ENCODE measurements at regions not wholly inside any gene's neighbourhood (a gene's known extent, or its start where the extent isn't known, plus 50 kb on each side); places are given as distances from the start of the nearest gene placed in this dataset.

DNA sequence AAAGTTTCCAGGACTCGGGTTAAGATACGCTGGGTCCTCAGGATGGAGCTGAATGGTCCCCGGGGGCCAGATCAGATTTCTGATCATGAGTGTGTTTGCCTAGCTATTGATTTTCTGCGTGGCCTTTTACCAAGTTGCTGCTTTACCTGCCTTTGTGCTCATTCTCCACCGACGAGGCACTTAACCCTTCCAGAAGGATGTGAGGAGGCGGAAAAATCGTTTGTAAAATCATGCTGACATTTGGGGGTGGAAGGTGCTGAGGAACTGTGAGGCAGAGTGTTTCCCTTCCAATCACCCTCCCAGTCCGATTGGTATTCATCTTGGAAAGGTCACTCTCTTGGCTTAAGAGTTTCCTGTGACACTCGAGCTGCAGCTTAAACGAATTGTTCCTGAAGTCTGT lies 337.1 kb upstream of the KAZN start:
- TF ChIP-seq, protein P1, sequence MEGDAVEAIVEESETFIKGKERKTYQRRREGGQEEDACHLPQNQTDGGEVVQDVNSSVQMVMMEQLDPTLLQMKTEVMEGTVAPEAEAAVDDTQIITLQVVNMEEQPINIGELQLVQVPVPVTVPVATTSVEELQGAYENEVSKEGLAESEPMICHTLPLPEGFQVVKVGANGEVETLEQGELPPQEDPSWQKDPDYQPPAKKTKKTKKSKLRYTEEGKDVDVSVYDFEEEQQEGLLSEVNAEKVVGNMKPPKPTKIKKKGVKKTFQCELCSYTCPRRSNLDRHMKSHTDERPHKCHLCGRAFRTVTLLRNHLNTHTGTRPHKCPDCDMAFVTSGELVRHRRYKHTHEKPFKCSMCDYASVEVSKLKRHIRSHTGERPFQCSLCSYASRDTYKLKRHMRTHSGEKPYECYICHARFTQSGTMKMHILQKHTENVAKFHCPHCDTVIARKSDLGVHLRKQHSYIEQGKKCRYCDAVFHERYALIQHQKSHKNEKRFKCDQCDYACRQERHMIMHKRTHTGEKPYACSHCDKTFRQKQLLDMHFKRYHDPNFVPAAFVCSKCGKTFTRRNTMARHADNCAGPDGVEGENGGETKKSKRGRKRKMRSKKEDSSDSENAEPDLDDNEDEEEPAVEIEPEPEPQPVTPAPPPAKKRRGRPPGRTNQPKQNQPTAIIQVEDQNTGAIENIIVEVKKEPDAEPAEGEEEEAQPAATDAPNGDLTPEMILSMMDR (IDR thresholded peaks at IDR 0.05): no peak

GRCh38 chr1:14262637-14263036 lies 335.8 kb upstream of the KAZN start:
- TF ChIP-seq, protein P1 (IDR thresholded peaks at IDR 0.05): no peak

DNA sequence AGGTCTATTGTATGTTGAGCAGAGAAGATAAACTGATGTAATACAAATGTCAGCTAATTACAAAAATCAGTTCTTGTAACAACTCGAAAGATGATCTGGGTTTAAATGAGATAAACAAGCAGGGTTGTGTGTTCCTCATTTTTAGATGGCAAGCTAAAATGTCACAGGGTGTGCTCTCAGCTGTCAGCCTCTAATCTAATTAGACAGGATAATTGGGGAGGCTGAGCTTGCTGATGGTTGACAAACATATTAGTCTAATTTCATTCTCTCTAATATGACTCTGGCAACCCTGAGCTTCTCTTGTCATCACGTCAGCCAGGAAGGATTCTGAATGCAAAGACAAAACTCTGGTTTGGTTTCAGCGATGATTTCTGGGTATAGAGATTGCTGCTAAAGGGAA lies 335.3 kb upstream of the KAZN start:
- TF ChIP-seq, protein P1 (IDR thresholded peaks at IDR 0.05): no peak

- TF ChIP-seq, protein P1 (IDR thresholded peaks at IDR 0.05): no peak
These were observed 334.8 kb upstream of the KAZN start for GRCh38 chr1:14263671-14264070.

- TF ChIP-seq, protein P1 (IDR thresholded peaks at IDR 0.05): no peak
These were observed 333.0 kb upstream of the KAZN start for GRCh38 chr1:14265495-14265894.

GRCh38 chr1:14267991-14268390 lies 330.5 kb upstream of the KAZN start:
- TF ChIP-seq, protein P1 (IDR thresholded peaks at IDR 0.05): no peak

DNA sequence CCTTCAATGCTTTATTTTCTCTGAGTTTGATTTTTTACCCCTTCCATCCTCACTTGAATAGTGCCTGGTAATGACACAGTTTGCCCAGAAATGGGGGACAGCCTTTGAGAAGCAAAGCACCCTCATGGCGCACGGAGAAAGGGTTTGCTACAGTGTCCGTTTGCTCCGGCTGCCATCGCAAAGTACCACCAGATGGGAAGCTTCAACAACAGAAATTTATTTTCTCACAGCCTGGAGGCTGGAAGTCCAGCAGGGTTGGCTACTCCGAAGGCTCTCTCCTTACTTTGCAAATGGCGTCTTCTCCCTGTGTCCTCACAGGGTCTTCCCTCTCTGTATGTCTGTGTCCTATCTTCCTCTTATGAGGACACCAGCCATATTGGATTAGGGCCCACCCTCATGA lies 327.7 kb upstream of the KAZN start:
- TF ChIP-seq, protein P1 (IDR thresholded peaks at IDR 0.05): no peak

DNA sequence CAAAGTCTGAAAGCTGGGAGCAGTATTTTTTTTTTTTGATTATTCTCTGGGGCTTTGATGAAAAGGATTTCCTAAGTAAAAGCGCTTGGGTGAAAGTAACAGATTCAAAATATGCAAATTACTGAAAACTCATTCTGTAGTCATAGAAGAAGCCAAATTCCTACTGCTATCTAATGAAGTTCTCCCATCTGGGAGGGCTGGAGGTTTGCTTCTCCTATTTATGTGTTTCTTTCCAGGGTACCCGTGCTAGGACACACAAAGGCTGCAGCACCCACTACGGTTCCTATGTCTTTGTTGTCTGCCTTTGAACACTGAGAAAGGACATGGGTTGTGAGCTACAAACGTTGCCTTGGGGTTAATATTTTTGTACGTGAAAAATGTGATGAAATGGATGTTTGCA lies 324.7 kb upstream of the KAZN start:
- TF ChIP-seq, protein P1 (IDR thresholded peaks at IDR 0.05): no peak

Measured in LNCAP (cell line).